Dermis microvascular lymphatic vessel endothelial cell (primary cell): ENCODE measurements at regions not wholly inside any gene's neighbourhood (a gene's known extent, or its start where the extent isn't known, plus 50 kb on each side); places are given as distances from the start of the nearest gene placed in this dataset.
"Not testable (repeated sequence)": the region's sequence is repeated elsewhere in the genome, so short reads cannot be mapped to it uniquely, and the experiment has no call there.

Source experiments
- DNase-seq, 2 donors: peaks; one replicate each; pipeline versions ENCODE4 v3.0.0 to v3.0.0-alpha.2; 2010; ENCODE audit warnings: low read depth in 2 of 2

GRCh38 chr10:131363416-131363815, 51.9 kb upstream of the TCERG1L start:
- no peak for DNase-seq

DNA sequence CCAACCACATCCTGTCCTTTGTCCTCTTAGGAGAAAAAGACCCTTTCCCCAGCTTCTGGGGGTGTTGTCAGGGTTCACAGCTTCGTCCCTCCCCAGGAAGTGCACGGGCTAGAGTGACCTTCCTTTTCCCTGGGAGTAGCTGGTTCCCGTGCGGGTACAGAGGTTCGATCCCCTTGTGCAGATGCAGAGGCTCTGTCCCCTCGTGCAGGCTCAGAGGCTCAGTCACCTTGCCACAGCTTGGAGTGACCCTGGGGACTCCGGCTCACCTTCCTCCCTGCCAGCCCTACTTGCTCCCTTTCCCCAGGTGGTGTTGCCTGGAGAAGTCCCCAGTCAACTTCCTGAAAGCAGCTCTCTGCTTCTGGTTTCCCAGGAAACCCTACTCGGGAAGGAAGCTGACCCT, 60.0 kb upstream of the TCERG1L start:
- DNase-seq = no peak

DNA sequence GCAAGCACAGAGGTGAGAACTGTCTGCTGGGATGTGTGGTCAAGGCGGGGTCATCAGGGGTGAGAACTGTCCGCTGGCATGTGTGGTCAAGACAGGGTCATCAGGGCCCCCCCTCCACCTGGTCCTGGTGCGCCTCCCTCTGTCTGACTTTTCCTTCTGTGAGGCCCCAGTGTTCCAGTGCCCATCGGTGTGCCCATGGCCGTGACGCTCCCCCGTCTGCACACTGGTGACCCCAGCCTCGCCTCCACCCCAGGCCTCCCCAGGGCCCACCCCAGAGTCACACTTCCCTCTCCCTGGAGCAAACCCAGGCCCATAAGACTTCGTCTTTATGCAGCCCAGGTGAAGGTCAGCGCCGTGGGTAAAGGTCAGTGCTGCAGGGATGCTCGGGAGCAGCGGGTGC, 70.1 kb upstream of the TCERG1L start:
- no peak for DNase-seq

- not testable (repeated sequence) for DNase-seq
Observed at GRCh38 chr10:131385161-131385872, 73.8 kb upstream of the TCERG1L start.

GRCh38 chr10:131387018-131387529, 75.6 kb upstream of the TCERG1L start:
- no peak for DNase-seq

DNA sequence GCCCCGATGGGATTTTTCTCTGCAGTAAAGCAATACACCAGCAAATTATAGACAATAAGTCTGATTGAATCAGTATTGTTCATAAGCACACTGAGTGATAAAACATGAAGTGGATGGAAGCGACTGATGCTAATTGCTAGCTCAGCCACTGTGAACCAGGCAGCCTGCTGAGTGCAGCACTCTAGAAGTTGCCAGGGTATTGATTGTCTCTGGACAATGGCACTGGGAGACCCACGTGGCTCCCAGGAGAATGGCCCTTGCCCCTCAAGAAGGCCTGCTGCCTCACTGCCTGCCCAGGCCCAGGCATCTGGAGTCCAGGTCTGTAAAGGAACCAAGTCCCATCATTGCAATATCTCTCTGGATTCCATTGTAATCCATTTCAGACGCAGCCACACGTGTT, 80.4 kb upstream of the TCERG1L start:
- no peak for DNase-seq

- DNase-seq = no peak
Observed at GRCh38 chr10:131396121-131397050, 84.9 kb upstream of the TCERG1L start.

GRCh38 chr10:131398166-131398565, 86.6 kb upstream of the TCERG1L start:
- DNase-seq = no peak

GRCh38 chr10:131399981-131400380, 88.5 kb upstream of the TCERG1L start:
- no peak for DNase-seq

GRCh38 chr10:131400513-131400912, 89.0 kb upstream of the TCERG1L start:
- no peak for DNase-seq

DNA sequence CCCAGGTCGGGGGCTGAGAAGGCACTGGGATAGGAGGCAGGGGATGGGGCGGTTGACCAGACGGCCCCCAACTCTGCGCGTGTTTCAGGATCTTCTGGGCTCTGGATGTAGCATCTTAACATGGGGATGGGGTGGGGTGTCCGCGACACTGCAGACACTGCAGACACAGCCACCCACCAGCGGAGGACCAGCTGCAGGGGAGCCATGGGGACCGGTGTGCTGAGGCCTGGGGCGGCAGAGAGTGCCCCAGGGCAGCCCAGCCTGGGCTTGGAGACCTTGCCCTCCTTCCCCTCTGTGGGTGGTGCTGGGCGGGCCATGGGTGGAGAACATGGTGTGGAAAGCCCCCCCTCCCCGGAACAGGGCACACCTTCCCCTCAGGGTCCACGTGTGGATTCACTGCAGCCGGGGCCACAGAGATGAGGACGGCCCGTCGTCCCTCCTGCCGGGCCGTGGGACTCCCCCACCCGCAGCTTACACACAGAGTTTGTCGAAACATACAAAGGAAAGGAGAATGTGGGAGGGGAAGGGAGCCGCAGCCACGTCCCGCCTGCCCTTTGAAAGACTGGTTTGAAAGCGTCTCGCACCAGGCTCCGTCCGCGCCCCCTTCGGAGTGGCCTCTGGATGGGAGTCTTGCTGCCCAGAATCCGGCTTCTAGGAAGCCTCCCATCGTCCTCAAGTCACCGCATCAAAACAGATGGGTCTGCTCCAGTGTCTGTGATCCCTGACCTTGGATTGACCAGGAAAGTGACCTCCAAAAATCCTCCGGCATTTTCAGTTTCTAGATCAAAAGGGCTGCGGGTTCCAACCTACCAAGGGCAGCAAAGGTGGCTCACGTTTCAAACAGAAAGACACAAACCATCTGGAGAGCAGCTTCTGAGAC, 91.5 kb upstream of the TCERG1L start:
- no peak for DNase-seq

GRCh38 chr10:131403936-131404335, 92.4 kb upstream of the TCERG1L start:
- no peak for DNase-seq

- DNase-seq = no peak
Observed at GRCh38 chr10:131404886-131405285, 93.4 kb upstream of the TCERG1L start.

DNA sequence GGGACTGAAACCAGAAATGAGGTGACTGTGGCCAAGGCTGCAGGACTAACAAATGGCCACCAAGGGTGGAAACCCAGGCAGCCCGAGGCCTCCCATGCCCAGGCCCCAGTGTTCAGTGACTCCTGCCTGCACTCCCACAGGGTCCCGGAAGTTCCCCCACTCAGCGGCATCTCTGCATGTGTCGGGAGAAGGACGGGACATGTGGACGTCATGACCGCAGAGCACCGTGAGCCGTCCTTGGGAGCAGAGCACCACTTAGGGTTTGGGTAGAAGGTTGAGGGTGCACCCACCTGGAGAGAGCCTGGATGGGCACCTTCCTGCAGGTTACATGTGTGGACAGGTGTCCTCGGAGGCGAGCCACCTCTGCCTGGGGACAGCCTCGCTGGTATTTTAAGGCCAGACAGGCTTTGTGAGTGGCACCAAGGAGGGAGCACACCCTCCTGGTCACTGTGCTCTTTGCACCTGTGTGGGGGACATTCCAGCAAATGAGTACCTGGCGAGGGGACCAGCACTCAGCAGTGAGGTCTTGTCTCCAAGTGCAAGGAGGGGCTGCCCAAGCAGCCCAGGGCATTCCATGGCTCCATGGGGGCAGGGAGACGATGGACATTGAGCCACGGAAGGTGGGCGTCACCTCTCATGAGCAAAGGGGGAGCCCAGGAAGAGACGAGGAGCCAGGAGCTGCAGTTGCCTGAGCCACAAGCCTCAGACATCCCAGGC, 95.3 kb upstream of the TCERG1L start:
- no peak for DNase-seq

- no peak for DNase-seq
Observed at GRCh38 chr10:131418681-131419080, 107.2 kb upstream of the TCERG1L start.

- DNase-seq = no peak
Observed at GRCh38 chr10:131419797-131420196, 108.3 kb upstream of the TCERG1L start.

DNA sequence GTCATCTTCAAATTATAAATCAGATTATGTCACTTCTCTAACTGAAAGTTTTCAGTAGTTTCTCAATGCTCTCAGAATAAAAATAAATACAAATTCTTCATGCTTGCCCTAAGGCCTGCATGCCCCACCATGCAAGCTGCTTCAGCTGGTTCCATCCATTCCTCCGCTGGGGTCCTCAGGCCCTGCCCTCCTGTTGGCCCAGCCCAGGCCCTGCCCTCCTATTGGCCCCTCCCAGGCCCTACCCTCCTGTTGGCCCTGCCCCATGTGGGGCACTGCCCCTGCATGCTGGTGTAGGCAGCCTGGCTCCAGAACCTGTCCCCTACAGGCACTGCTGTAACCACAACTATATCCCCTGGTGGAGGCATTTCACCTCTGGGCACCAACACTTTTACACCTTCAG, 109.3 kb upstream of the TCERG1L start:
- DNase-seq = no peak

- DNase-seq = no peak
Observed at GRCh38 chr10:131421381-131421780, 109.9 kb upstream of the TCERG1L start.

GRCh38 chr10:131422731-131423130, 111.2 kb upstream of the TCERG1L start:
- DNase-seq = no peak

DNA sequence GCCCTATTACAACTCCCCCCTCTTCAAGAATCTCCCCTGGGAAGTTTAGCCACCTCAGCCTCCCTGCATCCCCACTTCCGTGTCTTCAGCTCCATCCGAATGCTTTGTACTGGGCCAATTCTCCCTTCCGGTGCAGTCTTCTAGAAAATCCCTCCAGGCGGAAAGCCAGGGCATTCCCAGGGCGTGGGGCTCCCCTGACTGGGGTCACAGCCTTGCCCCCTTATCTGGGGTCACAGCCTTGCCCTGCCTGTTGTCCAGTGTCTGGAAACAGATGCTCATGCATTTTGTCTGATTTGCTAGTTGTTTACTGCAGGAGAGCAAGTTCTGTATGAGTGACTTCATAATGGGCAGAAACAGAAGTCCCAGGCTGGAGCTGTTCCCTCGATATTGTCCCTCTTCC, 112.5 kb upstream of the TCERG1L start:
- DNase-seq = no peak
